ENCODE measurements at regions not wholly inside any gene's neighbourhood (a gene's known extent, or its start where the extent isn't known, plus 50 kb on each side); places are given as distances from the start of the nearest gene placed in this dataset.

GRCh38 chr1:200346700-200347099 lies 63.1 kb downstream of the ZNF281 start:
- no peak for TF ChIP-seq ATF3 (IDR thresholded peaks at IDR 0.05)
- TF ChIP-seq ATF3 (CRISPR knock-in tag; conservative IDR thresholded peaks at IDR 0.05), result no peak
- no peak for TF ChIP-seq KAT8 (IDR thresholded peaks at IDR 0.05; ENCODE audit: low read depth)
- no peak for TF ChIP-seq CTCF (IDR thresholded peaks at IDR 0.05 in 2 of 3, conservative IDR thresholded peaks at IDR 0.05 in 1 of 3; ENCODE audit: insufficient read depth in 2 of 3, low read depth in 1 of 3, low read length in 3 of 3)
- TF ChIP-seq CREM (IDR thresholded peaks at IDR 0.05; ENCODE audit: low read depth), result no peak
- no peak for TF ChIP-seq POLR2A (conservative IDR thresholded peaks at IDR 0.05)
- no peak for TF ChIP-seq KAT7 (CRISPR knock-in tag; IDR thresholded peaks at IDR 0.05; ENCODE audit: borderline replicate concordance)
- no peak for TF ChIP-seq BHLHE40 (IDR thresholded peaks at IDR 0.05; ENCODE audit: low read length)
- no peak for TF ChIP-seq ZBTB11 (CRISPR knock-in tag; IDR thresholded peaks at IDR 0.05)
- no peak for TF ChIP-seq MYNN (IDR thresholded peaks at IDR 0.05)
- no peak for TF ChIP-seq MYNN (CRISPR knock-in tag; IDR thresholded peaks at IDR 0.05)
- TF ChIP-seq NFIC (IDR thresholded peaks at IDR 0.05), result no peak
